Smooth muscle cell (in vitro differentiated cells): ENCODE measurements at regions not wholly inside any gene's neighbourhood (a gene's known extent, or its start where the extent isn't known, plus 50 kb on each side); places are given as distances from the start of the nearest gene placed in this dataset.

Experiments used
- DNase-seq: peaks from one replicate; lab custom pipeline; 2025; ENCODE audit not compliant: unreplicated experiment; lab: John Stamatoyannopoulos, UW
- H2AFZ ChIP-seq: fragments of 200-600 bp; sonication (generic); 2 replicates; pipeline ENCODE4 v1.6.0; 2016; ENCODE audit warnings: antibody characterized with exemption, low read depth, mild to moderate bottlenecking
- H3F3A ChIP-seq: fragments of 200-600 bp; sonication (generic); 2 replicates; pipeline ENCODE4 v1.6.0; 2017; ENCODE audit warnings: antibody characterized with exemption, low read depth
- H3K27ac ChIP-seq: fragments of 200-600 bp; sonication (generic); 2 replicates; pipeline ENCODE4 v1.5.1; 2016; ENCODE audit warnings: low read depth, mild to moderate bottlenecking
- H3K27me3 ChIP-seq: fragments of 200-600 bp; sonication (generic); 2 replicates; pipeline ENCODE4 v1.6.1; 2016; ENCODE audit warnings: low read depth, mild to moderate bottlenecking
- H3K36me3 ChIP-seq: fragments of 200-600 bp; sonication (generic); 2 replicates; pipeline ENCODE4 v1.5.1; 2016; ENCODE audit warnings: low read depth
- H3K4me1 ChIP-seq: fragments of 200-600 bp; sonication (generic); 2 replicates; pipeline ENCODE4 v1.5.1; 2016; ENCODE audit warnings: low read depth
- H3K4me2 ChIP-seq: fragments of 200-600 bp; sonication (generic); 2 replicates; pipeline ENCODE4 v1.6.0; 2016; ENCODE audit warnings: mild to moderate bottlenecking
- H3K4me3 ChIP-seq: fragments of 200-600 bp; sonication (generic); 2 replicates; pipeline ENCODE4 v1.5.1; 2016; ENCODE audit warnings: mild to moderate bottlenecking
- H3K79me2 ChIP-seq: fragments of 200-600 bp; sonication (generic); 2 replicates; pipeline ENCODE4 v1.6.0; 2016; ENCODE audit warnings: low read depth, mild to moderate bottlenecking
- H3K9ac ChIP-seq: fragments of 200-600 bp; sonication (generic); 2 replicates; pipeline ENCODE4 v1.6.0; 2016; ENCODE audit warnings: low read depth
- H3K9me3 ChIP-seq: fragments of 200-600 bp; sonication (generic); replicated peaks from 2 replicates; pipeline ENCODE4 v1.5.1; 2016; ENCODE audit warnings: low read depth
- H4K20me1 ChIP-seq: fragments of 200-600 bp; sonication (generic); 2 replicates; pipeline ENCODE4 v1.6.0; 2016; ENCODE audit warnings: low read depth
- WGBS: methylation state at CpG from one replicate; pipeline ENCODE4 v1.1.7; 2016; ENCODE audit warnings: low lambda C conversion rate; 5-methylcytosine and 5-hydroxymethylcytosine counted together
- TF ChIP-seq, protein P1 (sequence below): fragments of 200-600 bp; sonication (generic); IDR thresholded peaks from 2 replicates; pipeline ENCODE4 v1.5.1; 2017; ENCODE audit warnings: borderline replicate concordance, mild to moderate bottlenecking, antibody characterized with exemption; ENCODE audit not compliant: insufficient read depth, poor library complexity, severe bottlenecking

DNA sequence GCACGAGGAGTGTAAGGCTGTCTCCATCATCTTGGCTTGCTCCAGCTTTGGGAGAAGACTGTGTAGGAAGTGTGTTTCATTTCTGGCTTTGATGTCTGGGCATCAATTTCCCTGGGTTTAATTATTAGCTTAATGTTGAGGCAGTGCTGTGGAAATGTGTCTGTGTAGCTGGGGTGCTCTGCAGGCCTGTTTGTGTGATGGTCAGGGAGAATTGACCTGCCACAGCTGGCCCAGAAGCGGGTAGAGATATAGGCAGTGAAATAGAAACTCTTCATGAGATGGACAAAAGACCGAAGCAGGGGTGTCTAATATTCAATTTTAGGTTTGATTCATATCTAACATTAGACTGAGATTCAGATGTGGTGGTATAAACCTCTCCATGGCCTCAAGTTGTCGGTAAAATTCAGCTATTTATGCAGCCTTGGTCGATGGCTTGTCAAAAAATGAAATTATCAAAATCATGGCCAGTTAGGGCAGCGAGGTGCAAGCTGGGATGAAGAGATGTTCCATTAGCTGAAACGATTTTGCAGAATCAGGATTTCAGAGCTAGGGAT, 95.3 kb upstream of the SNX9 start:
- Histone ChIP-seq H3K9me3 (no peaks in the 10 kb centered on the region), H3K4me2 (no peak overlapping the region), H3K4me1 (no peaks in the 10 kb centered on the region), H4K20me1 (no peaks in the 10 kb centered on the region), H3K36me3 (no peaks in the 10 kb centered on the region), H3K9ac (no peak overlapping the region), H3K27ac (no peak overlapping the region), H3K4me3 (no peak overlapping the region), H3K27me3 (no peaks in the 10 kb centered on the region), H2AFZ (no peak overlapping the region), H3K79me2 (no peaks in the 10 kb centered on the region), H3F3A (no peaks in the 10 kb centered on the region)
- 92% methylated on average over 7 of the region's 7 CpGs for WGBS
- DNase-seq = no peak
- TF ChIP-seq, protein P1, sequence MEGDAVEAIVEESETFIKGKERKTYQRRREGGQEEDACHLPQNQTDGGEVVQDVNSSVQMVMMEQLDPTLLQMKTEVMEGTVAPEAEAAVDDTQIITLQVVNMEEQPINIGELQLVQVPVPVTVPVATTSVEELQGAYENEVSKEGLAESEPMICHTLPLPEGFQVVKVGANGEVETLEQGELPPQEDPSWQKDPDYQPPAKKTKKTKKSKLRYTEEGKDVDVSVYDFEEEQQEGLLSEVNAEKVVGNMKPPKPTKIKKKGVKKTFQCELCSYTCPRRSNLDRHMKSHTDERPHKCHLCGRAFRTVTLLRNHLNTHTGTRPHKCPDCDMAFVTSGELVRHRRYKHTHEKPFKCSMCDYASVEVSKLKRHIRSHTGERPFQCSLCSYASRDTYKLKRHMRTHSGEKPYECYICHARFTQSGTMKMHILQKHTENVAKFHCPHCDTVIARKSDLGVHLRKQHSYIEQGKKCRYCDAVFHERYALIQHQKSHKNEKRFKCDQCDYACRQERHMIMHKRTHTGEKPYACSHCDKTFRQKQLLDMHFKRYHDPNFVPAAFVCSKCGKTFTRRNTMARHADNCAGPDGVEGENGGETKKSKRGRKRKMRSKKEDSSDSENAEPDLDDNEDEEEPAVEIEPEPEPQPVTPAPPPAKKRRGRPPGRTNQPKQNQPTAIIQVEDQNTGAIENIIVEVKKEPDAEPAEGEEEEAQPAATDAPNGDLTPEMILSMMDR = no peak

DNA sequence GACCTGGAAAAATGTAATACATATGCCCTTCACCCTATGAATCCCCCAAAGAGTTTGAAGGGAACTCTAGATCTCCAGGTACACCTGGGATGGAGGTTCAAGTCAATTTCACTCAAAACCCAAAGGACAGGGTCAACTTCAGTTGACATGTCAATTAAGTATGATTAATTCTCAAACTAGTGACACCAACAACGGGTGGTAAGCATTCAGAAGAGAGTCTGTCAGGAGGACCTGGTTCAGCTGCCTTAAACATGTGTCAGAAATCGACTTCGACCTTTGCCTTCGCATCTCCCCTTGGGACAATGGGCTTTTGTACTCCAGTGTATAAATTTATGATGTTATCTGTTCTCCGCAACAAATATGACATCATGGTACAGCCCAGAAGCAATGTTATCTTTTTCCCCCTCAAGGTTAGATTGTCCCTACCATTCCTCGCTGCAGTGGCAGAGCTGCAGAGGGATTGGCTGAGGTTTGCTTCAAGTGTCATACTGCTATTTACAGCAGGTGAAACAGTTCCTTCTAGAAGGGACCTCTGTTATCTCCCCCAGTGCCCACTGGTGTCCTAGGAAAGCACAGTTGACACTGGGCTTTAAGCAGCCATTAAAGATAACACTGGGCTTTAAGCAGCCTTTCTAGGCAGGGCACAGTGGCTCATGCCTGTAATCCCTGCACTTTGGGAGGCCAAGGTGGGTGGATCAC, 94.7 kb upstream of the SNX9 start:
- no peaks in the 10 kb centered on the region for H3K27me3 ChIP-seq
- H3K79me2 ChIP-seq = no peaks in the 10 kb centered on the region
- WGBS = 91% methylated on average over 6 of the region's 6 CpGs
- no peak overlapping the region for H3K4me2 ChIP-seq
- H3K4me1 ChIP-seq = no peaks in the 10 kb centered on the region
- TF ChIP-seq, protein P1 = no peak
- H3K9ac ChIP-seq = no peak overlapping the region
- no peak overlapping the region for H3K27ac ChIP-seq
- H3F3A ChIP-seq = no peaks in the 10 kb centered on the region
- no peaks in the 10 kb centered on the region for H4K20me1 ChIP-seq
- H3K9me3 ChIP-seq = no peaks in the 10 kb centered on the region
- no peak overlapping the region for H2AFZ ChIP-seq
- H3K36me3 ChIP-seq = no peaks in the 10 kb centered on the region
- H3K4me3 ChIP-seq = no peak overlapping the region
- no peak for DNase-seq

DNA sequence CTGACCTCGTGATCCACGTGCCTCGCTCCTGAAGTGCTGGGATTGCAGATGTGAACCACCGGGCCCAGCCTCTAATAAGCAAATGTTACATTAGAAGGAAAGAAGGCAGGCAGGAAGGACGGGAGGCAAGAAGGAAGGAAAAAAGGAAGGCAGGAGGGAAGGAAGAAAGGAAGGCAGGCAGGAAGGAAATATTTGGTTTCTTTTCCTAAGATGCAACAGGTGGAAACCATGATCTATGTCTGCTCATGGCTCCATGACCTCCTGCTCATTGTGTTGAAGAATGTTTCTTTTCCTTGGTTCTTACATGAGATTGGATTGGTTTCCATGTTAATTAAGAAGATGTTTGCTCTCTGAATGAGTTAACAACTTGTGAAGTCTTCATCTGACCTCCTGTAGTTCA, 91.8 kb upstream of the SNX9 start:
- Histone ChIP-seq H3F3A (no peaks in the 10 kb centered on the region), H4K20me1 (no peaks in the 10 kb centered on the region), H3K9me3 (no peaks in the 10 kb centered on the region), H3K4me3 (no peak overlapping the region), H3K9ac (no peak overlapping the region), H3K36me3 (no peaks in the 10 kb centered on the region), H3K79me2 (no peaks in the 10 kb centered on the region), H3K27ac (no peak overlapping the region), H2AFZ (no peak overlapping the region), H3K4me2 (no peak overlapping the region), H3K4me1 (no peaks in the 10 kb centered on the region), H3K27me3 (no peaks in the 10 kb centered on the region)
- WGBS = 96% methylated on average over 5 of the region's 5 CpGs
- TF ChIP-seq, protein P1 = no peak
- DNase-seq = no peak

DNA sequence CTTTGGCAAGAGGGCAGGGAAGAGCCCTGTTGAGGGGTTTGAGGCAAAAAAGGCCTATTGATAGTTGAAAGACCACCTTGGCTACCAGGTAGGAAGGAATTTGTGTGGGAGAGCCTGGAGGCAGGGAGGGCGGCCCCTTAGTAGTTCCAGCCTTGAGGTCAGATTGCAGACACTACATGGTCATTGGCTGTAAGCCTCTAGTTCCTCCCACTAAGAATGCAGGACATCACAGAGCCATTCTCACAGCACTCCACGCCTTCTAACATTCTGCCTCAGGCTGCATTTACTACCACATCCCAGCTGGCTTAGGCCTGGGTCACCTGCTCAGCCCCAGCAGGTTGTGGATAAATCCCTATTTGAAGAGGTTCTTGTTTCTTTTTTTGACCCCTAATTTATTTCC, 91.0 kb upstream of the SNX9 start:
- Histone ChIP-seq H3K9me3 (no peaks in the 10 kb centered on the region), H3K27me3 (no peaks in the 10 kb centered on the region), H2AFZ (no peak overlapping the region), H3K4me1 (no peaks in the 10 kb centered on the region), H3K4me2 (no peak overlapping the region), H3F3A (no peaks in the 10 kb centered on the region), H3K79me2 (no peaks in the 10 kb centered on the region), H3K4me3 (no peak overlapping the region), H3K9ac (no peak overlapping the region), H4K20me1 (no peaks in the 10 kb centered on the region), H3K27ac (no peak overlapping the region), H3K36me3 (no peaks in the 10 kb centered on the region)
- TF ChIP-seq, protein P1 = no peak
- DNase-seq = no peak
- 80% methylated on average over 2 of the region's 2 CpGs for WGBS
